GM21390 (cell line): ENCODE measurements at regions not wholly inside any gene's neighbourhood (a gene's known extent, or its start where the extent isn't known, plus 50 kb on each side); places are given as distances from the start of the nearest gene placed in this dataset.
"Not testable (repeated sequence)": the region's sequence is repeated elsewhere in the genome, so short reads cannot be mapped to it uniquely, and the experiment has no call there.

Experiments used
- ATAC-seq: cut with Tn5 transposase; IDR thresholded peaks from one replicate; pipeline ENCODE4 v1.9.1; 2021; ENCODE audit not compliant: unreplicated experiment

DNA sequence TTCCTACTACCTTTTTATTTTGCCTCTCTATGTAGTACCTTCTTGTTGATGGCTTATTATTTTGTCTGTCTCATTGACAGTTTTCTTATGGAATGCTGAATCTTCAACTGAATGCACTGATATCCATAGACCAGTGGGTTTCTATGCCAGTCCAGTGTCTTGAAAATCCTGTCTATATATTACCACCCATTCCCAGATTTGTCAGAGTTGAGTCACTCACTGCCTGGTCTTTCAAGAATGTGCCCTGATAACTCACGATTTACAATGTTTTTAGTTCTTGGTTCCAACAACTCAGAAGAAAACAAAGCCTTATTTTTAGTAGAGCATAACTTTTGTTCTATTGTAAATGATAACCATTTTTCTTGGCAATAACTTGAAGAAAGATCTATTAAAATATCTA is 606.0 kb upstream of the PITX2 start:
- ATAC-seq: no peak

DNA sequence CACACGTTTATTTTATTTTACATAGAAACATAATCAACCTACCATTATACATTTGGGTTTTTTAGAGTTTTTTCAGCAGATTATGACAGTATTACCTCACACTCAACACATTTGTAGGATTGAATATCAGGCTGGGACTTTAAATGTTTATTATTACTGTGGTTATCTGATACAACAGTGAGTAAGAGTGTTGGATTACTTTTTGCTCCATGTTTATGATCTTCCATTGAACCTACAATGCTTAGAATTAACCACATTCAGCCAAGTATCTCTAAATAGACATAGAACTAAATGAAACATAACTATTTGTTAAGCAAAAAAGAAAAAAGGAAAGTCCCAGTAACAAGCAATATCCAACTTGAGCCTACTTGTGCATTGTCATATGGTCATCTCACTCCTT is 607.4 kb upstream of the PITX2 start:
- ATAC-seq: no peak

DNA sequence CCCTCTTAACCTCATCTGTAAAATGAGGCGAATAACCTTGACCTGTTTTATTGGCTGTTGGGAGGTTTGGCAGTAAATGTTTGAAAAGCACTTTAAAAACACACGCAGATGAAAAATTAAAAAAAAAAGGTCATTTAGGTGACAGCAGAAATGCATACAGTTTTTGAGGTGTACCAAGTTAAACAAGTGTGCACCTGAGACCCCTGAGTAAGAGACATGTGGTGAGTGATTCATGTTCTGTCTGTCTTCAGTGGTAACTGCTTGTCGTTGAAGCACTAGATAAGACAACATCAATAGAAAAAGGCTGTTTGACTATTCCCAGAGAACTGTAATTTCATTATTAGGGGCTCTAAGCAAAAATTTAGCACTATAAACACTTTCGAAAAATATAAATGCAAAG is 608.4 kb upstream of the PITX2 start:
- ATAC-seq: no peak

DNA sequence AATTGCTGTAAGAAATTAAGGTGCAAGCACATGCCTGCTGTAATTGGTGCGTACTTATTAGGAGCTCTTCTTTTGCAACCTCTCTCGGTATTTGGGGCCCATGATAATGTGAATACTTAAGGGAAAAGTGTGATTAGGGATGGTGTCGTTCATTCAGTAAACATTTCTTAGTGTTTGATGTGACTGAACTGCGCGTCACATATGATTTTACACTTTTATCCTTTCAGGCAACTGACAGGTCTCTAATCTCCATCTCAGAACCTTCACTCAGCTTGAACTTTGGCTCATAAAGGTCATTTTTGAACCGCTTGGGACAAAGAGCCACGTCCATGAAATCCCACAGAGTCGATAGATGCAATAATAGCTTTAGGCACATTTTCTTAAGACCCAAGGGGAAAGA is 612.1 kb upstream of the PITX2 start:
- ATAC-seq: no peak

DNA sequence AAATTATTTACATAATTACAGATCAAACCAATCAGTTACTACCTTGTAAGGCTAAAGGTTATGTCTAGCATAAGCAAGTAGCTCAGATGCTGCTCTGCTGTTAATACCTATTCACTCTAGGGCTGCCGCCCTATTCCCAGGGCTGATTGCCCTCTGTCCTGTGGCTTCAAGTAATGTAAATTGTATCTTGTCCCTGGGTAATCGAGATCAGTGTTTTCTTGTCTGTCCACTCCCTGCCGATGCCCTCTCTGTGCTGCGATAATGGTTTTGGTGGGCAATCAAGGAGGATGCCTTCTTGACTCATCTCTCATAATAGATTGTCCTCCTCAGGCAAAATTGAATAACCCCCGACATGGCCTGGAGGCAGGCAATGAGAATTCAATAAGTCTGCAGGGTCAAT is 641.0 kb upstream of the PITX2 start:
- ATAC-seq: no peak

DNA sequence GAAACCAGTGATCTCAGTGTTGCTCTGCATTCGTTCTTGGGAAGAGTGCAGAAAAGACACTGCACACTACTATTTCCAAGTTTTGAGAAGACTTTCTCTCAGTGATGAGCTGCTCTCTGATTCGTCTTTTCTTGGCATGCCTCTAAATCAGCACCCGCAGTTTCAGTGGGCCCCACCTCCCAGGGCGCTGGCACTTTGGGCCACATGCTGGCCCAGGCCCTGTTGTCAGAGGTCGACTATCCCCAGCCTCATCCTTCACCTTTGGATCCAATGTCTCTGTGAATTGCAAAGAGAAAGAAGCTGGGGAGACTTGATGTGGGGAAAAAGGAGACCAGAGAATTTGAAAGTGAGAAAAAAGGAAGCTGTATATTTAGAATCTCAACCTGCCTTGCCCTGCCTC is 644.1 kb upstream of the PITX2 start:
- ATAC-seq: no peak

DNA sequence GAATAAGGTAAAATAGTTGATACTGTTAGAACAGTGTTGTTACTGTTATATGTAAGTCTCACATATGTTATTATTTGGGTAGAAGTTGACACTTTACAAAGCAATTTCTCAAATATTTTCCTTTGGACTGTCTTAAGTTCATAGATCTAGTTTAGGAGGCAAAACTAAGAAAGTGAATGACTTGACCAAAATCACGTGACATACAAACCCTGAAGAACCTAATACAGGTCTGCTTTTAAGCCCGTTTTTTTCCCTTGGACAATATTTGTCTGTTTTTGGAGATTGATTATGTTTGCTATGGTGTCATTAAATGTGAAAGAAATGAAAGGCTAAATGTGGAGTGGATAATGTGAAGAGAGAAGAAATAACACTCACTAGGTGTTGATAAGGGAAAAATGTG is 644.9 kb upstream of the PITX2 start:
- ATAC-seq: no peak

DNA sequence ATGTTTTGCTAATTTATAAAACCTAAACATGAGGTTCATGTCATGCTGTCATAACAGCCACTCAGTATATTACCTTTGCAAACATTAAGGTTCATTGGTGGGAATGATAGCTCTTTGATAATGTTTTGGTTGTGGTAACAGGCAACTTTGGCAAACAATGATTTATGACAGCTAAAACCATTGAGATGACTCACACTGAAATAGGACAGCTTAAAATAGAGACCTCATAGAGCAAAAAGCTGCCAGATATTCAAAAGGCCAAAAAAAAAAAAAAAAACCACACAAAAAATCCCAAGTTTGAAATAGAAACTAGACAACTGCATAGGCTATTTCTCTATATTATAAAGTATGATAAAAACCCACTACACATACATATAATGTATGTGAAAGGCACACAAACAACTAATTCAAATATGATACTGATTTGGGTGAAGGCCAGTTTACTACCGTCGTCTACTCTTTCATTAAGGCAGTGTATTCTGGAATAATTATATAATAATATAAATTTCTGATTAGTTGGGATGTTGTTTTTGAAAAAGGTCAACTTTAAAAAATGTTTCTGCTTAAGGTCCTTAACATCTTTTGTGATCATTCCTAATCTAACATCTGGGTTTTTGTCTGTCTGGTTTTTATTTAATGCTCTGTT is 646.0 kb upstream of the PITX2 start:
- ATAC-seq: peak; percentile 70

DNA sequence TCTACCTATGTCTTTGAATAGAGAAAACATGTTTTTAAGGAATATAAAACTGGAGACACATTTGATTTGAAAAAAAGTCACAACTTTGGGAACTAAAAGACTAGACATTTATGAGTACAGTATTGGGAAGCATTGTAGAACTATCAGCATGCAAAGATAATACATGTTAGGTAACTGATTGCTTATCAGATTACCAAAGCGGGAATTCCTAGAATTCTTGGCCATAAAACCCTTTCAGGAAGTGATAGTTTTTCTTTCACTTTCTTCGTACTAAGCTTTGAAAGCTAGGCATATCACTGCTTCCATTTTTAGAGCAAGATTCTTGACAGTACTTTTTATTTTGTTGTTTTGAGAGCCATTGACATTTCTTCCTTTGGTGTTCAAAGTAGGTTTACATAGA is 646.6 kb upstream of the PITX2 start:
- no peak for ATAC-seq

DNA sequence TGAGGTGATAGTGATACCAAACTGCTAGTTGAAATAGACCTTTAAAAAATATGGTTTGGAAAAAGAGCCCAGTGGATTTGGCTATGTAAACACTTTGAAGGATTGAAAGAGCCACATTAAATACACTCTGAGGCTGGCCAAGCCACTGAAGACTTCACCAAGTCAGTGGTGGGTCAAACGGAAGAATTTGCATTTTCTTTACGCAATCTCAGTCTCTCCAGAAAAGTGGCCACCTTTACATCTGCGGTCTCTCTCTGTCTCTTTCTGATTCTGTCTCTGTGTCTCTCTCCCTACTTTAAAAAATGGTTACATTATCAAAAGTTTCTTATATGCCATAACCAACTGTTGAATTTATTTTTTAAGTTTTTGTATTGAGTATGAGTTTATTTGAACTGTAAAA is 651.2 kb upstream of the PITX2 start:
- no peak for ATAC-seq

DNA sequence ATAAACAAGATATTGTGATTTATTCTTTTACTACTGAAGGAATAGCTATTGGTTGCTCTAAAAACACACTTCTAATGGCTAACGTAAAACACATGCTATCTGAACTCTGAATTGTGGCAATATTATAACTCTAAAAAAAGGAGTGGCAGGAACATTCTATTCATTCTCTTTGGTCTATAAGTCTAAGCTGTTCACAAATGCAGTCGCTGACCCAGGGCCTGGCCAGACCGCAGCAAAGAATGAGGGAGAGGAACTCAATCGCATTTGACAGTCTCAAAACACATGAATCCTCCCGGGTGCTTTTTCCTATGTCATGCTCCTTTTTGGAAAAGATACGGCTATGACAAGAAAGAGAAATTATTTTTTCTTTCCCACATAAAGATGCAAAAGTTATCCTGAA is 651.6 kb upstream of the PITX2 start:
- ATAC-seq: no peak

DNA sequence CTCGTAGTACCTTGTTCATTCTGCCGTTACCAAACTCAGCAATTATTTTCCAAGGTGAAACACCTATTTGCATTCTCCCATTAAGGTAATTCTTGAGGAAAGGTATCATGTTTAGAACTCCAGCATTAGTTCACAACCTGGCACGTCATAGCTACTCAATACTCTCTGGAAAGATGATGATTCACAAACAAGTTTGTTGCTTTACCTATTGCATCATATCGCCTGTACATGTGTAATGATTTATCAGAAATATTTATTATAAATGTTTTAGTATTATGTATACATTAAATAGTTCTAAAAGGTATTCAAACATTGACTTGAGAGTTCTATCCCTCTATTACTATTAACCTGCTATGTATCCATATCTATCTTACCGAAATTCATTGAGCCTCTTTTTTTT is 658.3 kb upstream of the PITX2 start:
- ATAC-seq: no peak

DNA sequence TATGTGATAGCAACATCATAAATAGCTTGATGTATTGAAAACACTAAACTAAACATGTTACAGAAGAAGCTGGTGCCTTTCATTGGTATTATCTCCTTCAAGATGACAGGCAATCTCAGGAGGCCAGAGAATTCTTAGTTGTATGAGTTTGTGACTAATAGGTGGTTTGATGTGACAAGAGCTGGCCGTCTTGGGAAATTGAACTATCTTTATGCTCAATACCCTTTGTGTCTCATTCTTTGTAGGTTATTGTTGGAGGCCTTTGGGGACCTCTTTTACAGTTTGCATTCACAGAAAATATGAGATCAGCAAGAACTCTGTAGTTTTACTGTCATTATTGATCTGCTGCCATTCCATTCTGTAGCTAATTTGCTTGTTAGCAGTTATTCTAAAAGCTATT is 659.2 kb upstream of the PITX2 start:
- ATAC-seq: no peak

DNA sequence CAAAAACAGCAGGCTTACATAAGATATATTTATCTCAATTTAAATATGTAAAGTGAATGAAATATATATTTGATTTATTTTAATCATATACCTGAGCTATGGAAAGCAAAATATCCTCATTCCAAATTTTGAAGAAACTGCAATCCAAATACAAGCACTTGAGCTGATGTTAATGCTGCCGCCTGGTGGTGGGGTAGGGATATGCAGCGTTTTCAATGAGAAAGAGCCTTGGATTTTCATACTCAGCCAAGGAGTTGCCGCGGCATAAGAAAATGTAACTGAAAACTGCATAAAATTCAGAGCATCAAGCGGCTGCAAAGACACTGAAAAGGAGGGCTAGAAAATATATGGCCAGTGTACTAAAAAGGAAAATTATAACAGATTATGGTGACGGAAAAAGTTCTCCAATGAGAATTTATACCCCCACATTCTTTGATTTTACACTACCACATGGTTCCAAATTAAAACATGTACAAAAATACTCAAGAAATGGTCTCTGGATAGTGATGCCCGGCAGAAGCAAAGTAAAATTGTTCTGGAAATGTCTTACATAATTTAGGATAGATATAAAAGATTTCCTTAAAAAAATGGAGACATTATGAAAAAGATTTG is 660.3 kb upstream of the PITX2 start:
- ATAC-seq: peak; percentile 84

DNA sequence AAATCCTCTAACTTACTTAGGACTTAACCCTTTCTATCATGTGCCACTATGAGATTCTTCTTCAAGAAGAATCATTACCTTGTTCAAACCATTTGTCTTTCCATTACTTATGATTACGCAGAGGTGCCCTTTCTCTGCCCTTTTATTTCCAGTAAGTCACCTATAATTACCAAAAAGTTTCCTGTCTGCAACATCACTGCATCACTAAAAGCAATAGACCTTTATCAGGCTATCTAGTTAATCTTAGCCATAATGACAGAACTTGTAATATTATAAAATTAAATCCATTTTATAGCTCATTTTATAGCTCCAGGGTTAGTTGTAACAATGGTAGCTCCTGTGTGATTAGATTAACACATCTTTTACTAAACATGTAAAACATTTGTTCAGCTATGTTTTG is 673.6 kb upstream of the PITX2 start:
- ATAC-seq: no peak

DNA sequence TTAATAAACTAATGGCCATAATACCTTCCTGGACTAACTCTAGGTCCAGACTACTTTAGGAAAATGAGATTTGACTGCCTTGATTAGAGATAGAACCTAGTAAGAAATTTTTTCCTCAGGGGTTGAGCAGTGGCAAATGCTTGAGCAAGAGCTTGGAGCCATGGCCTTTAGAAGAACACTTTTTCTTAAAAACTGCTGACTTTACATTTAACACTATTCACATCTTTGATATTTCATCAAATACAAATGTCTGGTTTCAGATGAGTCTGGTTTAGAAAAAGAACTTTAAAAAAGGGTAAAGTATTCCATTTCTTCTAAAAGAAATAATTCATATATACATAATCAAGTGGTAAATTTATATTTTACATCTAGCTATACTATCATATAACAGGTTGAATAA is 680.9 kb upstream of the PITX2 start:
- no peak for ATAC-seq

DNA sequence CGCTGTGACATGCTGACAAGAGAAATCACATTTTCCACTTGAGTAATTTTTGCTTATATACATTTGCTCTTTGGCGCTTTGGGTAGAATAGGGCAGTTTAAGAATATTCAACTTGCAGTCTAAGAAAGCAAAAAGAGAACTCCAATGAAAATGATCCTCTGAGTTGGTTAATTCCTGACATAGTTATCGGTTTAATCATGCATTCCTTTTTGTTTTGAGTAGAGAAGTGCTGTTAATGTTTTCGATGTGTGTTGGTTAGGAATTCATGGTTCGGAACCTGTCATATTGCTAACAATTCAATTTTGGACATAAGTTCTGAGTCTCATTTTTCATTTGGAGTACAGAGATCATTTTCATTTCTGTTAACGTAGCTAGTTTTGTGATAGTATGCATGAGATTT is 700.6 kb upstream of the PITX2 start:
- no peak for ATAC-seq

DNA sequence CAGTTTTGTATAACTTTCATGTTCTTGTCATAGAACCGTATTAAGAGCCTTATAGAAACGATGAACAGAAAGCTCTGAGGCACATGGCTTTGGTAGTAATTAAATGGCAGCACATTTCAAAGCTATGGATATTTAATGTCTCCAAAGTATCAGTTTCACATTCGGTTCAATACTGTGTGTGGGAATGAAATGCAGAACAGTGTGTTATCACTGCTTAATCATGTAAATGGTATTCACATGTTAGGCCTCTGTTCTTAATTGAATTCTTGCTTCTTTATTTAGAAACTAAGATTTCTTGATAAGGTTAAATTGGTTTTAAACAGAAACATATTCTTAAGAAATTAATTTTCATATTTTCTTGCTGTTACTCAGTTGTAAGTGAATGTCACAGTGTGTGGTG is 701.0 kb upstream of the PITX2 start:
- no peak for ATAC-seq

DNA sequence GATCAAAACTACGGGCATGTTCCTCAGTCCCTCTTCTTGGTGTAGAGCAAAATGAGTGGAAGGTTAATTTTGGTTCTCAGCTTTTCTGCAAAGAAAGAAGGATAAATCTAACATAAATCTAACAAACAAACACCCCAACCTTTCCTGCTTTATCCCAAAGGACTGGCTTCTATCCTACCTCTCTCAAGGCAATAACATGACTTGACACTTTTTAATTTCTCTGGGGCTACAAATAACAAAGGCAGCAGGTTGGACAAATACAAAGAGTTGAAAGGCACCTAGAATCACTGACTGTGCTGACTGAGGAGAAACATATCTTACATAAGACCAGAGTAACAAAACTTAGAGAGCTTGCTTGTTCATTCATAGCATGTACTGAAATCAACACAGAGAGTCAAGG is 703.6 kb upstream of the PITX2 start:
- ATAC-seq: no peak

DNA sequence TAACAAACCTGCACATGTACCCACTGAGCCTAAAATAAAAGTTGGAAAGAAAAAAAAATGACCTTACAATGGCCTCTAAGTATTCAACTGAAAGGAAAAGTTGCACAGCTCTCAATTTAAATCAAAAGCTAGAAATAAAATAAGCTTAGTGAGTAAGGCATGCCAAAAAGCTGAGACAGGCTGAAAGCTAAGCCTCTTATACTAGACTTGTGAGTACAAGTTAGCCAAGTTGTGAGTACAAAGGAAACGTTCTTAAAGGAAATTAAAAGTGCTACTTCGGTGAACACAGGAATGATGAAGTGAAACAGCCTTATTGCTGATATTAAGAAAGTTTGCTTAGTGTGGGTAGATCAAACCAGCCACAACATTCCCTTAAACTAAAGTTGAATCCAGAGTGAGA is 707.9 kb upstream of the PITX2 start:
- ATAC-seq: no peak

DNA sequence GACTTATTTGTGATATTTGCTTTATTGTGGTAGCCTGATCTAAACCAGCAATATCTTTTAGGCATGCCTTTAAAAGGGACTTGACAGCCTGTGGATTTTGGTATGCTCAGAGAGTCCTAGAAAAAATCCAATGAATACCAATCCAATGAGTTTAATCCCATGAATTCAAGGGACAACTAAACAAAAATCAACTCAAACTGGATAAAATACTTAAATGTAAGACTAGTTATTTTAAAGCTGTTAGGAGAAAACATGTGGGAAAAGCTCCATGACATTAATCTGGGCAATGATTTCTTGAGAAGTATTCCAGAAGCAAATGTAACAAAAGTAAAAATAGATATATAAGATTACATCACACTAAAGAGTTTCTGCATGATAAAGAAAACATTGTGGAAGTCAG is 711.5 kb upstream of the PITX2 start:
- ATAC-seq: no peak

DNA sequence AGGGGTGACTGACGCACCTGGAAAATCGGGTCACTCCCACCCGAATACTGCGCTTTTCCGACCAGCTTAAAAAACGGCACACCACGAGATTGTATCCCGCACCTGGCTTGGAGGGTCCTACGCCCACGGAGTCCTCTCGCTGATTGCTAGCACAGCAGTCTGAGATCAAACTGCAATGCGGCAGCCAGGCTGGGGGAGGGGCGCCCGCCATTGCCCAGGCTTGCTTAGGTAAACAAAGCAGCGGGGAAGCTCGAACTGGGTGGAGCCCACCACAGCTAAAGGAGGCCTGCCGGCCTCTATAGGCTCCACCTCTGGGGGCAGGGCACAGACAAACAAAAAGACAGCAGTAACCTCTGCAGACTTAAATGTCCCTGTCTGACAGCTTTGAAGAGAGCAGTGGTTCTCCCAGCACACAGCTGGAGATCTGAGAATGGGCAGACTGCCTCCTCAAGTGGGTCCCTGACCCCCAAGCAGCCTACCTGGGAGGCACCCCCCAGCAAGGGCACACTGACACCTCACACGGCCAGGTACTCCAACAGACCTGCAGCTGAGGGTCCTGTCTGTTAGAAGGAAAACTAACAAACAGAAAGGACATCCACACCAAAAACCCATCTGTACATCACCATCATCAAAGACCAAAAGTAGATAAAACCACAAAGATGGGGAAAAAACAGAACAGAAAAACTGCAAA is 714.5 kb upstream of the PITX2 start:
- not testable (repeated sequence) for ATAC-seq

DNA sequence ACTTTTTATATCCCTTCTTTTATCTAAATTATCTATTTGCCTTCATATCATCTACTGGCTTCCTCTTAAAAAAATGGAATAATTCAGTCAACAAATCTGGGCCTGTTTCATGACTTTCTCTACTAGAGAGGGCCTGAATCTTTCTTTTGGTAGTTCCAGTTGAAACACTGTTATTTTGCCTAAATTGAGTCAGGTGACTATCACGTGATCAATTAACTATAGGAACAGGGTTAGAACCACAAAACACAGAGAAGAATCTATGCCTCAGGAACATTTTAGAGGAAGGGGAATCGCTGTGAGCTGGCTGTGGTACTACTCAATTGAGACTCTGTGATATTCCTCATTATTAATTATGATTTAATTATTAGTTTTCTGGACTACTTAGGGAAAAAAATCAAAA is 736.7 kb upstream of the PITX2 start:
- no peak for ATAC-seq
